ENCODE measurements at regions not wholly inside any gene's neighbourhood (a gene's known extent, or its start where the extent isn't known, plus 50 kb on each side); places are given as distances from the start of the nearest gene placed in this dataset.

- no peak for TF ChIP-seq CTCF (IDR thresholded peaks at IDR 0.05)
- TF ChIP-seq POLR2A (IDR thresholded peaks at IDR 0.05) = no peak
Observed at GRCh38 chr12:67592228-67593011, 56.1 kb upstream of the DYRK2 start.

Measured in testis (tissue), 2 donors.